Testis (tissue), 2 donors: ENCODE measurements at regions not wholly inside any gene's neighbourhood (a gene's known extent, or its start where the extent isn't known, plus 50 kb on each side); places are given as distances from the start of the nearest gene placed in this dataset.
"Not testable (repeated sequence)": the region's sequence is repeated elsewhere in the genome, so short reads cannot be mapped to it uniquely, and the experiment has no call there.

Experiments used
- CTCF ChIP-seq, 3 experiments: fragments of 450-650 bp in 2 of 3; fragments of 200-600 bp in 1 of 3; sonication (generic) in 1 of 3; IDR thresholded peaks; one replicate each; pipeline ENCODE4 v1.5.1; 2016 to 2019; ENCODE audit warnings: antibody characterized with exemption in 3 of 3, mild to moderate bottlenecking in 2 of 3, moderate library complexity in 1 of 3
- POLR2A ChIP-seq: fragments of 450-650 bp; IDR thresholded peaks from one replicate; pipeline ENCODE4 v1.6.1; 2017; ENCODE audit warnings: antibody characterized with exemption, mild to moderate bottlenecking, moderate library complexity

GRCh38 chrX:3910611-3911010, 197.2 kb upstream of the PRKX start:
- not testable (repeated sequence) for TF ChIP-seq CTCF (IDR thresholded peaks at IDR 0.05); POLR2A
